Ishikawa (cell line): ENCODE measurements at regions not wholly inside any gene's neighbourhood (a gene's known extent, or its start where the extent isn't known, plus 50 kb on each side); places are given as distances from the start of the nearest gene placed in this dataset.

Experiments
- CEBPB ChIP-seq: IDR thresholded peaks from 2 replicates; pipeline ENCODE4 v1.6.1; 2012
- CREB1 ChIP-seq: IDR thresholded peaks from 2 replicates; pipeline ENCODE4 v1.6.1; 2012; ENCODE audit warnings: low read depth
- EGR1 ChIP-seq: IDR thresholded peaks from 2 replicates; pipeline ENCODE4 v1.6.1; 2012
- EP300 ChIP-seq: IDR thresholded peaks from 2 replicates; pipeline ENCODE4 v1.6.1; 2012; ENCODE audit warnings: borderline replicate concordance
- FOXM1 ChIP-seq: IDR thresholded peaks from 2 replicates; pipeline ENCODE4 v1.6.1; 2012; ENCODE audit warnings: low read depth, borderline replicate concordance
- MAX ChIP-seq: IDR thresholded peaks from 2 replicates; pipeline ENCODE4 v1.6.1; 2012
- RAD21 ChIP-seq: IDR thresholded peaks from 2 replicates; pipeline ENCODE4 v1.6.1; 2012; ENCODE audit warnings: low read depth
- REST ChIP-seq: IDR thresholded peaks from 2 replicates; pipeline ENCODE4 v1.6.1; 2012; ENCODE audit warnings: low read depth, mild to moderate bottlenecking
- TCF12 ChIP-seq: IDR thresholded peaks from 2 replicates; pipeline ENCODE4 v1.6.1; 2012; ENCODE audit warnings: low read depth
- USF1 ChIP-seq: IDR thresholded peaks from 2 replicates; pipeline ENCODE4 v1.6.1; 2012
- YY1 ChIP-seq: IDR thresholded peaks from 2 replicates; pipeline ENCODE4 v1.6.1; 2012; ENCODE audit warnings: low read depth
- ZBTB7A ChIP-seq: IDR thresholded peaks from 2 replicates; pipeline ENCODE4 v1.6.1; 2012; ENCODE audit warnings: low read depth

- TF ChIP-seq ZBTB7A (no peak), CEBPB (no peak), USF1 (no peak), REST (no peak), EP300 (no peak), FOXM1 (no peak), RAD21 (no peak), MAX (no peak), CREB1 (no peak), YY1 (no peak), EGR1 (no peak), TCF12 (no peak)
Measured at GRCh38 chr5:167916261-167916691, 375.2 kb upstream of the WWC1 start.
